K562 (cell line): ENCODE measurements at regions not wholly inside any gene's neighbourhood (a gene's known extent, or its start where the extent isn't known, plus 50 kb on each side); places are given as distances from the start of the nearest gene placed in this dataset.

Experiments
- ATAC-seq: fragments of 200-7000 bp; cut with Tn5 transposase; 3 replicates; pipeline ENCODE4 v1.9.1; 2020; ENCODE audit warnings: moderate library complexity
- BruUV-seq: library from RNA; stranded (reverse); fragments of 400-500 nt; replicated peaks from 2 replicates; lab custom pipeline; 2021; lab: Mats Ljungman, UMichigan
- CTCF ChIA-PET: fragments of 300-600 bp; formaldehyde crosslinking; extraction: SDS; loops from one replicate; lab custom pipeline; 2021; ENCODE audit warnings: low intra/inter-chr PET ratio; lab: Yijun Ruan, JAX
- POLR2A ChIA-PET: fragments of 300-600, 350-650 bp; sonication (Branson Sonifier 250); formaldehyde crosslinking; extraction: SDS; loops from one replicate; lab custom pipeline; 2021; ENCODE audit warnings: antibody characterized with exemption, inconsistent platforms; lab: Yijun Ruan, JAX
- DNase-seq, 4 experiments: peaks; one replicate each; pipeline versions ENCODE4 v3.0.0 to v3.0.0-alpha.2; 2011 to 2018; ENCODE audit warnings: low spot score in 3 of 4, mixed read lengths in 3 of 4; ENCODE audit errors: extremely low read depth in 1 of 4
- FAIRE-seq: peaks from 2 replicates; lab custom pipeline; 2011; peaks lifted over from hg19 to GRCh38; lab: Jason Lieb, UNC
- H2AFZ ChIP-seq: 2 replicates; pipeline ENCODE4 v1.6.0; 2011; ENCODE audit warnings: low read depth, low read length, control low read depth, inconsistent platforms
- H3K27ac ChIP-seq: fragments of 200-600 bp; 3 replicates; pipeline ENCODE4 v1.8.0; 2011; ENCODE audit warnings: low read depth, mild to moderate bottlenecking, control low read depth, inconsistent platforms, low read length, moderate library complexity, mixed read lengths; ENCODE audit errors: extremely low read depth
- H3K27me3 ChIP-seq, 2 experiments: fragments of 300-600 bp in 1 of 2; 2 replicates in 1 of 2; 3 replicates in 1 of 2; pipeline versions ENCODE4 v1.6.0 to v1.8.0; 2011; ENCODE audit warnings: inconsistent platforms in 2 of 2, low read length in 2 of 2, mild to moderate bottlenecking in 1 of 2, mixed read lengths in 1 of 2, moderate library complexity in 1 of 2; ENCODE audit not compliant: control insufficient read depth in 2 of 2, insufficient read depth in 2 of 2
- H3K36me3 ChIP-seq: fragments of 300-600 bp; 3 replicates; pipeline ENCODE4 v1.8.0; 2011; ENCODE audit warnings: mild to moderate bottlenecking, low read length, inconsistent platforms; ENCODE audit not compliant: control insufficient read depth, insufficient read depth
- H3K4me1 ChIP-seq, 2 experiments: fragments of 200-600 bp in 1 of 2; replicated peaks in 1 of 2; 2 replicates in 1 of 2; 3 replicates in 1 of 2; pipeline versions ENCODE4 v1.5.1 to v1.8.0; 2011; ENCODE audit warnings: inconsistent platforms in 2 of 2, low read length in 2 of 2, mild to moderate bottlenecking in 1 of 2, mixed read lengths in 1 of 2, moderate library complexity in 1 of 2; ENCODE audit not compliant: control insufficient read depth in 2 of 2, insufficient read depth in 2 of 2
- H3K4me2 ChIP-seq: 2 replicates; pipeline ENCODE4 v1.6.1; 2011; ENCODE audit warnings: low read length, control low read depth, inconsistent platforms, mixed read lengths; ENCODE audit not compliant: insufficient read depth
- H3K4me3 ChIP-seq: fragments of 200-600 bp; sonication (generic), shearing (Covaris generic); 2 replicates; pipeline ENCODE4 v1.5.1; 2016; ENCODE audit warnings: control low read depth, inconsistent platforms
- H3K79me2 ChIP-seq: fragments of 200-600 bp; 3 replicates; pipeline ENCODE4 v1.8.0; 2011; ENCODE audit warnings: low read length, inconsistent platforms; ENCODE audit not compliant: control insufficient read depth, insufficient read depth
- H3K9ac ChIP-seq, 2 experiments: 2 replicates each; pipeline versions ENCODE4 v1.6.0 to v1.6.1; 2011; ENCODE audit warnings: low read depth in 2 of 2, low read length in 2 of 2, control low read depth in 1 of 2, inconsistent platforms in 1 of 2, mild to moderate bottlenecking in 1 of 2, mixed read lengths in 1 of 2; ENCODE audit not compliant: insufficient read depth in 1 of 2
- H3K9me1 ChIP-seq: one replicate; pipeline ENCODE4 v1.6.0; 2011; ENCODE audit warnings: inconsistent platforms, mild to moderate bottlenecking, low read length, moderate library complexity; ENCODE audit not compliant: control insufficient read depth, insufficient read depth
- H3K9me3 ChIP-seq: replicated peaks from 2 replicates; pipeline ENCODE4 v1.5.1; 2011; ENCODE audit warnings: low read depth, low read length, inconsistent platforms; ENCODE audit not compliant: control insufficient read depth, insufficient read depth
- H4K20me1 ChIP-seq: replicated peaks from 2 replicates; pipeline ENCODE4 v1.6.1; 2011; ENCODE audit warnings: low read length, inconsistent platforms, mixed read lengths; ENCODE audit not compliant: control insufficient read depth, insufficient read depth
- EP400 ChIP-seq: fragments of 450-650 bp; IDR thresholded peaks from 2 replicates; pipeline ENCODE4 v1.6.1; 2017; ENCODE audit warnings: antibody characterized with exemption, mild to moderate bottlenecking, moderate library complexity
- WGBS: fragments of 100-300 bp; shearing (Covaris generic); methylation state at CpG from one replicate; pipeline ENCODE4 v1.1.6; 2016; ENCODE audit warnings: low coverage, mixed read lengths; ENCODE audit not compliant: insufficient coverage; ENCODE audit errors: missing lambda C conversion rate; 5-methylcytosine and 5-hydroxymethylcytosine counted together
- in situ Hi-C: fragments of 300-500 bp; cut with MboI; formaldehyde crosslinking; loops from 4 replicates; pipeline ENCODE4 v1.15.0; 2018; ENCODE audit warnings: inconsistent platforms, mixed read lengths
- intact Hi-C: fragments of 100-400 bp; cut with micrococcal nuclease; formaldehyde crosslinking; loops from 2 replicates; pipeline ENCODE4 v1.14.2; 2022
- TF ChIP-seq, protein P1 (sequence below), 2 experiments: fragments of 450-650 bp; formaldehyde crosslinking in 1 of 2; IDR thresholded peaks; 2 replicates each; pipeline versions ENCODE4 v1.4.0 to v1.6.1; 2014 to 2020; ENCODE audit warnings: mild to moderate bottlenecking in 2 of 2, borderline replicate concordance in 1 of 2, low read depth in 1 of 2

DNA sequence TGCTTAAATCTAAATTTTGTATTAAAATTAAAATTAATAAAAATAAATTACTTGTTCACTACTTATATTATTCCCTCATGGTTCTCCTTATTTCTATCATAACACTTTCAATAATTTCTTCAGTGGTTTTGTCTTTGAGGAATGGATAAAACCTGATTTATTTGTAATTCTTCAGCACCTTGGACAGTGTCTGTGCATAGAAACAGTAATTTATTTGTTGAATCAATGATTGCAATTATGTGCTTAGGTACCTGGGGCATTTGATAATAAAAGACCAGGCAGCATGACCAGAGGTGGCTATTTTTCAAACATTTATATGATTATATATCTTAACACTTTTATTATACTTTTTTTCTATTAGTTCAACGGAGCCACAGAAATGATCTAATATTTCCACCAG is 1062.7 kb downstream of the DSC3 start:
- in situ Hi-C loops, result no loop called here
- Histone ChIP-seq H3K27me3 (no peaks in the 10 kb centered on the region), H4K20me1 (no peaks in the 10 kb centered on the region), H3K9me3 (no peaks in the 10 kb centered on the region), H3K4me3 (no peak overlapping the region), H3K79me2 (no peaks in the 10 kb centered on the region), H3K36me3 (no peaks in the 10 kb centered on the region), H3K4me2 (no peak overlapping the region), H3K9me1 (no peaks in the 10 kb centered on the region), H3K9ac (no peak overlapping the region), H3K27ac (no peak overlapping the region), H3K4me1 (no peaks in the 10 kb centered on the region), H2AFZ (no peak overlapping the region)
- ChIA-PET POLR2A (no interaction called here), CTCF (no interaction called here)
- ATAC-seq (no peak), FAIRE-seq (no peak), DNase-seq (no peak)
- 0% methylated on average over 1 of the region's 1 CpG for WGBS
- BruUV-seq, result no TSS peak
- no peak for TF ChIP-seq EP400
- TF ChIP-seq, protein P1, sequence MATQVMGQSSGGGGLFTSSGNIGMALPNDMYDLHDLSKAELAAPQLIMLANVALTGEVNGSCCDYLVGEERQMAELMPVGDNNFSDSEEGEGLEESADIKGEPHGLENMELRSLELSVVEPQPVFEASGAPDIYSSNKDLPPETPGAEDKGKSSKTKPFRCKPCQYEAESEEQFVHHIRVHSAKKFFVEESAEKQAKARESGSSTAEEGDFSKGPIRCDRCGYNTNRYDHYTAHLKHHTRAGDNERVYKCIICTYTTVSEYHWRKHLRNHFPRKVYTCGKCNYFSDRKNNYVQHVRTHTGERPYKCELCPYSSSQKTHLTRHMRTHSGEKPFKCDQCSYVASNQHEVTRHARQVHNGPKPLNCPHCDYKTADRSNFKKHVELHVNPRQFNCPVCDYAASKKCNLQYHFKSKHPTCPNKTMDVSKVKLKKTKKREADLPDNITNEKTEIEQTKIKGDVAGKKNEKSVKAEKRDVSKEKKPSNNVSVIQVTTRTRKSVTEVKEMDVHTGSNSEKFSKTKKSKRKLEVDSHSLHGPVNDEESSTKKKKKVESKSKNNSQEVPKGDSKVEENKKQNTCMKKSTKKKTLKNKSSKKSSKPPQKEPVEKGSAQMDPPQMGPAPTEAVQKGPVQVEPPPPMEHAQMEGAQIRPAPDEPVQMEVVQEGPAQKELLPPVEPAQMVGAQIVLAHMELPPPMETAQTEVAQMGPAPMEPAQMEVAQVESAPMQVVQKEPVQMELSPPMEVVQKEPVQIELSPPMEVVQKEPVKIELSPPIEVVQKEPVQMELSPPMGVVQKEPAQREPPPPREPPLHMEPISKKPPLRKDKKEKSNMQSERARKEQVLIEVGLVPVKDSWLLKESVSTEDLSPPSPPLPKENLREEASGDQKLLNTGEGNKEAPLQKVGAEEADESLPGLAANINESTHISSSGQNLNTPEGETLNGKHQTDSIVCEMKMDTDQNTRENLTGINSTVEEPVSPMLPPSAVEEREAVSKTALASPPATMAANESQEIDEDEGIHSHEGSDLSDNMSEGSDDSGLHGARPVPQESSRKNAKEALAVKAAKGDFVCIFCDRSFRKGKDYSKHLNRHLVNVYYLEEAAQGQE (IDR thresholded peaks at IDR 0.05; ENCODE audit: borderline replicate concordance), result peak; percentile 73
- TF ChIP-seq, protein P1 (CRISPR knock-in tag; IDR thresholded peaks at IDR 0.05; ENCODE audit: low read depth), result no peak
- intact Hi-C loops, result no loop called here
